ENCODE measurements at regions not wholly inside any gene's neighbourhood (a gene's known extent, or its start where the extent isn't known, plus 50 kb on each side); places are given as distances from the start of the nearest gene placed in this dataset.

DNA sequence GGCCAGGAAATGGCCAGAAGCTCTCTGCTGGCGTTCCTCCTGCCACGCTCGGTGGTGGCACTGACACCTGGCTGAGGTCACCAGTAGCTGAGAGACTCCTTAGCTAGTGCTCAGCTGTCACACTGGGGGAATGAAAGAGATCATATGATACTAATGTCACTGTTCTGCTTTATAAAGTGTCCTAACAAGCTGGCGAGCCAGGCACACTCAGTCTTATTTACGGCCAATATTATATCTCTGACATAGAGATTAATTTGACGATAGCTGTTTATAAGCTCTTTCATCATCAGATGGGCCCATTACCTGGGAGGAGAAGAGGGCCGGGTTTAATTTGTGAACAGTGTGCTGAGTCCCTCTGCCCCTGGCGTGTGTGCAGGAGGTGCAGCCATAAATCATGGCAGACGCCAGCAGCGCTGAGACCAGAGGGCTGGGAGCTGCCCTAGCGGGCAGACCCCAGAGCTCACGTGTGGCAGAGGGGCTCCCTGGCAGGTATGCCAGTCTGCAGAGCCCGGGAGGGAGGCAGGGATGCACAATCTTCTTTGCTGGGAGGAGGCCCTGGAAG lies 246.5 kb downstream of the HAUS1 start:
- no peak for TF ChIP-seq POLR2AphosphoS5 (IDR thresholded peaks at IDR 0.05; ENCODE audit: borderline replicate concordance, low read depth, low read length)
- TF ChIP-seq EZH2 (IDR thresholded peaks at IDR 0.05), result no peak
